T-helper 17 cell (primary cell): ENCODE measurements at regions not wholly inside any gene's neighbourhood (a gene's known extent, or its start where the extent isn't known, plus 50 kb on each side); places are given as distances from the start of the nearest gene placed in this dataset.
"Not testable (repeated sequence)": the region's sequence is repeated elsewhere in the genome, so short reads cannot be mapped to it uniquely, and the experiment has no call there.

Experiments
- ATAC-seq: fragments of 150-1000 bp; cut with Tn5 transposase; 2 replicates; pipeline ENCODE4 v1.10.0; 2021; ENCODE audit warnings: mild to moderate bottlenecking, moderate library complexity
- DNase-seq, 3 donors: peaks; one replicate each; pipeline versions ENCODE4 v3.0.0 to v3.0.0-alpha.2; 2020 to 2021
- H3K9me3 ChIP-seq: one replicate; pipeline ENCODE4 v1.7.0; 2013; ENCODE audit warnings: low read length, mild to moderate bottlenecking; ENCODE audit not compliant: control insufficient read depth, poor library complexity, severe bottlenecking
- H3K27ac Mint-ChIP-seq: one replicate; pipeline ENCODE4 v1.8.0; 2022; ENCODE audit warnings: mild to moderate bottlenecking, moderate library complexity, mixed read lengths
- H3K27me3 Mint-ChIP-seq: one replicate; pipeline ENCODE4 v1.8.0; 2022; ENCODE audit warnings: mixed read lengths
- H3K36me3 Mint-ChIP-seq: one replicate; pipeline ENCODE4 v1.8.0; 2022; ENCODE audit warnings: low read depth, mixed read lengths
- H3K4me1 Mint-ChIP-seq: one replicate; pipeline ENCODE4 v1.8.0; 2022; ENCODE audit warnings: mild to moderate bottlenecking, mixed read lengths
- H3K4me3 Mint-ChIP-seq: one replicate; pipeline ENCODE4 v1.8.0; 2022; ENCODE audit warnings: mild to moderate bottlenecking, moderate library complexity, mixed read lengths

GRCh38 chr17:72454342-72454741 lies 333.5 kb downstream of the SOX9 start:
- ATAC-seq, result no peak
- no peak overlapping the region for H3K27ac Mint-ChIP-seq
- no peaks in the 10 kb centered on the region for H3K36me3 Mint-ChIP-seq
- DNase-seq, result no peak
- peaks cover 2% of the 10 kb centered on the region for H3K9me3 ChIP-seq
- H3K4me3 Mint-ChIP-seq, result no peak overlapping the region
- peaks cover 9% of the 10 kb centered on the region for H3K27me3 Mint-ChIP-seq
- no peaks in the 10 kb centered on the region for H3K4me1 Mint-ChIP-seq

- Mint-ChIP-seq H3K27me3 (peaks cover 9% of the 10 kb centered on the region), H3K4me1 (no peaks in the 10 kb centered on the region), H3K4me3 (no peak overlapping the region), H3K36me3 (no peaks in the 10 kb centered on the region), H3K27ac (no peak overlapping the region)
- DNase-seq, result no peak
- peaks cover 2% of the 10 kb centered on the region for H3K9me3 ChIP-seq
- ATAC-seq, result no peak
These were observed 334.7 kb downstream of the SOX9 start for GRCh38 chr17:72455562-72455961.

- no peak for DNase-seq
These were observed 335.3 kb downstream of the SOX9 start for GRCh38 chr17:72456075-72456474.

GRCh38 chr17:72457712-72458111 lies 336.9 kb downstream of the SOX9 start:
- H3K4me1 Mint-ChIP-seq, result peaks cover 2% of the 10 kb centered on the region
- no peak overlapping the region for H3K27ac Mint-ChIP-seq
- H3K27me3 Mint-ChIP-seq, result peaks cover 9% of the 10 kb centered on the region

More at GRCh38 chr17:72456075-72456474, 335.3 kb downstream of the SOX9 start:
- H3K27me3 Mint-ChIP-seq, result peaks cover 9% of the 10 kb centered on the region
- H3K36me3 Mint-ChIP-seq, result no peaks in the 10 kb centered on the region
- no peaks in the 10 kb centered on the region for H3K4me1 Mint-ChIP-seq
- H3K27ac Mint-ChIP-seq, result no peak overlapping the region
- H3K9me3 ChIP-seq, result peaks cover 2% of the 10 kb centered on the region
- H3K4me3 Mint-ChIP-seq, result no peak overlapping the region
- ATAC-seq, result no peak

GRCh38 chr17:72458301-72458700 lies 337.5 kb downstream of the SOX9 start:
- H3K27me3 Mint-ChIP-seq, result peaks cover 9% of the 10 kb centered on the region
- H3K36me3 Mint-ChIP-seq, result no peaks in the 10 kb centered on the region
- no peak overlapping the region for H3K27ac Mint-ChIP-seq
- H3K9me3 ChIP-seq, result peaks cover 2% of the 10 kb centered on the region
- ATAC-seq (no peak), DNase-seq (no peak)
- peaks cover 2% of the 10 kb centered on the region for H3K4me1 Mint-ChIP-seq
- H3K4me3 Mint-ChIP-seq, result no peak overlapping the region

More at GRCh38 chr17:72457712-72458111, 336.9 kb downstream of the SOX9 start:
- no peak for DNase-seq
- Mint-ChIP-seq H3K36me3 (no peaks in the 10 kb centered on the region), H3K4me3 (no peak overlapping the region)
- peaks cover 2% of the 10 kb centered on the region for H3K9me3 ChIP-seq
- ATAC-seq, result no peak

GRCh38 chr17:72460711-72461110 lies 339.9 kb downstream of the SOX9 start:
- no peak overlapping the region for H3K27ac Mint-ChIP-seq
- no peaks in the 10 kb centered on the region for H3K9me3 ChIP-seq
- ATAC-seq (no peak), DNase-seq (no peak)
- peaks cover 14% of the 10 kb centered on the region for H3K27me3 Mint-ChIP-seq
- no peak overlapping the region for H3K4me3 Mint-ChIP-seq
- H3K4me1 Mint-ChIP-seq, result peaks cover 2% of the 10 kb centered on the region
- H3K36me3 Mint-ChIP-seq, result peaks cover 3% of the 10 kb centered on the region

GRCh38 chr17:72461757-72462156 lies 340.9 kb downstream of the SOX9 start:
- no peak for ATAC-seq
- peaks cover 3% of the 10 kb centered on the region for H3K36me3 Mint-ChIP-seq
- no peak overlapping the region for H3K27ac Mint-ChIP-seq
- peaks cover 2% of the 10 kb centered on the region for H3K4me1 Mint-ChIP-seq
- DNase-seq, result no peak
- H3K4me3 Mint-ChIP-seq, result no peak overlapping the region
- peaks cover 14% of the 10 kb centered on the region for H3K27me3 Mint-ChIP-seq
- no peaks in the 10 kb centered on the region for H3K9me3 ChIP-seq

- no peak overlapping the region for H3K4me3 Mint-ChIP-seq
- H3K27ac Mint-ChIP-seq, result no peak overlapping the region
- peaks cover 3% of the 10 kb centered on the region for H3K36me3 Mint-ChIP-seq
- ATAC-seq, result no peak
- H3K4me1 Mint-ChIP-seq, result peaks cover 2% of the 10 kb centered on the region
- no peaks in the 10 kb centered on the region for H3K9me3 ChIP-seq
- H3K27me3 Mint-ChIP-seq, result peaks cover 14% of the 10 kb centered on the region
- DNase-seq, result no peak
These were observed 341.6 kb downstream of the SOX9 start for GRCh38 chr17:72462407-72462806.

GRCh38 chr17:72462814-72463213 lies 342.0 kb downstream of the SOX9 start:
- ATAC-seq, result no peak
- H3K9me3 ChIP-seq, result no peaks in the 10 kb centered on the region
- peaks cover 14% of the 10 kb centered on the region for H3K27me3 Mint-ChIP-seq
- no peak for DNase-seq
- no peak overlapping the region for H3K4me3 Mint-ChIP-seq
- H3K27ac Mint-ChIP-seq, result no peak overlapping the region
- H3K36me3 Mint-ChIP-seq, result peaks cover 3% of the 10 kb centered on the region
- peaks cover 2% of the 10 kb centered on the region for H3K4me1 Mint-ChIP-seq

GRCh38 chr17:72463287-72464102 lies 342.7 kb downstream of the SOX9 start:
- no peak overlapping the region for H3K4me3 Mint-ChIP-seq
- H3K27me3 Mint-ChIP-seq, result peaks cover 13% of the 10 kb centered on the region
- no peak overlapping the region for H3K27ac Mint-ChIP-seq
- DNase-seq (no peak), ATAC-seq (no peak)
- peaks cover 2% of the 10 kb centered on the region for H3K4me1 Mint-ChIP-seq
- peaks cover 3% of the 10 kb centered on the region for H3K36me3 Mint-ChIP-seq
- H3K9me3 ChIP-seq, result no peaks in the 10 kb centered on the region

GRCh38 chr17:72464221-72464620 lies 343.4 kb downstream of the SOX9 start:
- not testable (repeated sequence) for ATAC-seq, H3K36me3 Mint-ChIP-seq, H3K4me3 Mint-ChIP-seq, H3K4me1 Mint-ChIP-seq, H3K27me3 Mint-ChIP-seq, H3K27ac Mint-ChIP-seq, H3K9me3 ChIP-seq, DNase-seq

- H3K27me3 Mint-ChIP-seq, result peaks cover 5% of the 10 kb centered on the region
- H3K27ac Mint-ChIP-seq, result no peak overlapping the region
- peaks cover 3% of the 10 kb centered on the region for H3K36me3 Mint-ChIP-seq
- no peak overlapping the region for H3K4me3 Mint-ChIP-seq
- H3K4me1 Mint-ChIP-seq, result peaks cover 2% of the 10 kb centered on the region
- no peak for DNase-seq
- no peak for ATAC-seq
- H3K9me3 ChIP-seq, result no peaks in the 10 kb centered on the region
These were observed 344.6 kb downstream of the SOX9 start for GRCh38 chr17:72465191-72466024.

- Mint-ChIP-seq H3K36me3 (peaks cover 3% of the 10 kb centered on the region), H3K27me3 (peaks cover 5% of the 10 kb centered on the region), H3K4me1 (peaks cover 2% of the 10 kb centered on the region), H3K4me3 (no peak overlapping the region), H3K27ac (no peak overlapping the region)
- no peaks in the 10 kb centered on the region for H3K9me3 ChIP-seq
- ATAC-seq, result no peak
- DNase-seq, result no peak
These were observed 345.4 kb downstream of the SOX9 start for GRCh38 chr17:72466199-72466598.
